ENCODE measurements at regions not wholly inside any gene's neighbourhood (a gene's known extent, or its start where the extent isn't known, plus 50 kb on each side); places are given as distances from the start of the nearest gene placed in this dataset.

GRCh38 chr3:43953814-43954692 lies 263.3 kb downstream of the ABHD5 start:
- H3K9me2 ChIP-seq (replicated peaks; ENCODE audit: low read depth, low read length): no peaks in the 10 kb centered on the region
- TF ChIP-seq CTCF (conservative IDR thresholded peaks at IDR 0.05; ENCODE audit: low read length) (no peak), EZH2phosphoT487 (IDR thresholded peaks at IDR 0.05; ENCODE audit: borderline replicate concordance) (no peak)
- no peaks in the 10 kb centered on the region for H3K27me3 ChIP-seq (ENCODE audit: insufficient read depth, low read length, poor library complexity, severe bottlenecking)
- H3K4me3 ChIP-seq (ENCODE audit: low read length, poor library complexity, severe bottlenecking): no peak overlapping the region
- H3K4me1 ChIP-seq (ENCODE audit: insufficient read depth, low read length, poor library complexity, severe bottlenecking): peaks cover 30% of the 10 kb centered on the region
- no peaks in the 10 kb centered on the region for H3K36me3 ChIP-seq (ENCODE audit: insufficient read depth, low read length)
- H4K20me1 ChIP-seq (ENCODE audit: insufficient read depth, low read length, poor library complexity, severe bottlenecking): no peaks in the 10 kb centered on the region
- H2AFZ ChIP-seq (ENCODE audit: low read length): no peak overlapping the region
- no peak overlapping the region for H3K4me2 ChIP-seq (ENCODE audit: low read depth, low read length, poor library complexity, severe bottlenecking)
- no peak overlapping the region for H3K9ac ChIP-seq (ENCODE audit: low read depth, low read length, poor library complexity, severe bottlenecking)
- no peaks in the 10 kb centered on the region for H3F3A ChIP-seq (ENCODE audit: low read depth)
- no peaks in the 10 kb centered on the region for H3K9me3 ChIP-seq (ENCODE audit: insufficient read depth, low read depth, low read length)
- H3K79me2 ChIP-seq (ENCODE audit: insufficient read depth, low read length): no peaks in the 10 kb centered on the region

- no peaks in the 10 kb centered on the region for H4K20me1 ChIP-seq (ENCODE audit: insufficient read depth, low read length, poor library complexity, severe bottlenecking)
- no peaks in the 10 kb centered on the region for H3K36me3 ChIP-seq (ENCODE audit: insufficient read depth, low read length)
- peaks cover 8% of the 10 kb centered on the region for H3K4me1 ChIP-seq (ENCODE audit: insufficient read depth, low read length, poor library complexity, severe bottlenecking)
- TF ChIP-seq EZH2phosphoT487 (IDR thresholded peaks at IDR 0.05; ENCODE audit: borderline replicate concordance): no peak
- no peak for TF ChIP-seq CTCF (conservative IDR thresholded peaks at IDR 0.05; ENCODE audit: low read length)
- H3K4me3 ChIP-seq (ENCODE audit: low read length, poor library complexity, severe bottlenecking): no peak overlapping the region
- no peak overlapping the region for H3K4me2 ChIP-seq (ENCODE audit: low read depth, low read length, poor library complexity, severe bottlenecking)
- H3K9me3 ChIP-seq (ENCODE audit: insufficient read depth, low read depth, low read length): no peaks in the 10 kb centered on the region
- H2AFZ ChIP-seq (ENCODE audit: low read length): no peak overlapping the region
- H3K9me2 ChIP-seq (replicated peaks; ENCODE audit: low read depth, low read length): no peaks in the 10 kb centered on the region
- no peaks in the 10 kb centered on the region for H3K79me2 ChIP-seq (ENCODE audit: insufficient read depth, low read length)
- no peaks in the 10 kb centered on the region for H3K27me3 ChIP-seq (ENCODE audit: insufficient read depth, low read length, poor library complexity, severe bottlenecking)
- no peaks in the 10 kb centered on the region for H3F3A ChIP-seq (ENCODE audit: low read depth)
- H3K9ac ChIP-seq (ENCODE audit: low read depth, low read length, poor library complexity, severe bottlenecking): no peak overlapping the region
Observed at GRCh38 chr3:43956945-43957344, 266.2 kb downstream of the ABHD5 start.

- Histone ChIP-seq H3K27me3 (ENCODE audit: insufficient read depth, low read length, poor library complexity, severe bottlenecking) (no peaks in the 10 kb centered on the region), H3F3A (ENCODE audit: low read depth) (no peaks in the 10 kb centered on the region), H3K9me3 (ENCODE audit: insufficient read depth, low read depth, low read length) (no peaks in the 10 kb centered on the region), H3K4me2 (ENCODE audit: low read depth, low read length, poor library complexity, severe bottlenecking) (no peak overlapping the region), H3K9ac (ENCODE audit: low read depth, low read length, poor library complexity, severe bottlenecking) (no peak overlapping the region), H3K9me2 (replicated peaks; ENCODE audit: low read depth, low read length) (no peaks in the 10 kb centered on the region), H2AFZ (ENCODE audit: low read length) (no peak overlapping the region), H3K4me3 (ENCODE audit: low read length, poor library complexity, severe bottlenecking) (no peak overlapping the region), H3K4me1 (ENCODE audit: insufficient read depth, low read length, poor library complexity, severe bottlenecking) (peaks cover 7% of the 10 kb centered on the region), H3K36me3 (ENCODE audit: insufficient read depth, low read length) (no peaks in the 10 kb centered on the region), H4K20me1 (ENCODE audit: insufficient read depth, low read length, poor library complexity, severe bottlenecking) (no peaks in the 10 kb centered on the region), H3K79me2 (ENCODE audit: insufficient read depth, low read length) (no peaks in the 10 kb centered on the region)
- TF ChIP-seq EZH2phosphoT487 (IDR thresholded peaks at IDR 0.05; ENCODE audit: borderline replicate concordance) (no peak), CTCF (conservative IDR thresholded peaks at IDR 0.05; ENCODE audit: low read length) (no peak)
Observed at GRCh38 chr3:43957553-43957952, 266.8 kb downstream of the ABHD5 start.

Data from Loucy (cell line).